HEK293 (cell line): ENCODE measurements at regions not wholly inside any gene's neighbourhood (a gene's known extent, or its start where the extent isn't known, plus 50 kb on each side); places are given as distances from the start of the nearest gene placed in this dataset.

Experiments used
- CTCF ChIP-seq: fragments of 450-650 bp; formaldehyde crosslinking; IDR thresholded peaks from 2 replicates; pipeline ENCODE4 v1.5.1; 2016; ENCODE audit warnings: missing biosample characterization, missing genetic modification characterization
- IKZF3 ChIP-seq: fragments of 450-650 bp; IDR thresholded peaks from 2 replicates; pipeline ENCODE4 v1.5.0; 2018; ENCODE audit warnings: missing biosample characterization, mild to moderate bottlenecking, missing genetic modification characterization, moderate library complexity
- PRDM10 ChIP-seq: fragments of 450-650 bp; formaldehyde crosslinking; IDR thresholded peaks from 2 replicates; pipeline ENCODE4 v1.5.1; 2016; ENCODE audit warnings: missing biosample characterization, missing genetic modification characterization
- REST ChIP-seq: fragments of 450-650 bp; formaldehyde crosslinking; IDR thresholded peaks from 2 replicates; pipeline ENCODE4 v1.5.1; 2016; ENCODE audit warnings: missing biosample characterization, missing genetic modification characterization
- SP2 ChIP-seq: fragments of 450-650 bp; formaldehyde crosslinking; IDR thresholded peaks from 2 replicates; pipeline ENCODE4 v1.5.1; 2016; ENCODE audit warnings: missing biosample characterization, missing genetic modification characterization
- ZEB2 ChIP-seq: fragments of 450-650 bp; formaldehyde crosslinking; IDR thresholded peaks from 2 replicates; pipeline ENCODE4 v1.5.1; 2016; ENCODE audit warnings: missing biosample characterization, missing genetic modification characterization
- ZNF138 ChIP-seq: fragments of 450-650 bp; formaldehyde crosslinking; IDR thresholded peaks from 2 replicates; pipeline ENCODE4 v1.5.1; 2016; ENCODE audit warnings: missing biosample characterization, missing genetic modification characterization, borderline replicate concordance
- ZNF24 ChIP-seq: fragments of 450-650 bp; formaldehyde crosslinking; IDR thresholded peaks from 2 replicates; pipeline ENCODE4 v1.5.1; 2016; ENCODE audit warnings: missing biosample characterization, missing genetic modification characterization
- ZNF501 ChIP-seq: fragments of 450-650 bp; formaldehyde crosslinking; IDR thresholded peaks from 2 replicates; pipeline ENCODE4 v1.5.1; 2016; ENCODE audit warnings: missing biosample characterization, missing genetic modification characterization
- ZNF561 ChIP-seq: fragments of 450-650 bp; IDR thresholded peaks from 2 replicates; pipeline ENCODE4 v1.5.1; 2018; ENCODE audit warnings: missing biosample characterization, missing genetic modification characterization, borderline replicate concordance

- TF ChIP-seq SP2 = no peak
- no peak for TF ChIP-seq REST (tag by site-specific recombination)
- TF ChIP-seq ZEB2 (tag by site-specific recombination) = no peak
- TF ChIP-seq ZNF561 (tag by site-specific recombination) = no peak
- TF ChIP-seq CTCF (tag by site-specific recombination) = no peak
- TF ChIP-seq ZNF501 (tag by site-specific recombination) = no peak
- TF ChIP-seq IKZF3 (tag by site-specific recombination) = no peak
- no peak for TF ChIP-seq ZNF24 (tag by site-specific recombination)
- no peak for TF ChIP-seq ZNF138 (tag by site-specific recombination)
- no peak for TF ChIP-seq PRDM10 (tag by site-specific recombination)
Measured at GRCh38 chr1:241440904-241441303, 78.7 kb downstream of the FH start.
